Epithelial cell of proximal tubule (primary cell): ENCODE measurements at regions not wholly inside any gene's neighbourhood (a gene's known extent, or its start where the extent isn't known, plus 50 kb on each side); places are given as distances from the start of the nearest gene placed in this dataset.

ENCODE experiments used
- DNase-seq: peaks from one replicate; pipeline ENCODE4 v3.0.0-alpha.2; 2011; ENCODE audit warnings: low read depth
- H3K4me3 ChIP-seq: 2 replicates; pipeline ENCODE4 v1.5.1; 2011; ENCODE audit warnings: low read depth, mild to moderate bottlenecking, low read length
- TF ChIP-seq, protein P1 (sequence below): conservative IDR thresholded peaks from 2 replicates; pipeline ENCODE4 v1.5.1; 2012; ENCODE audit warnings: low read depth, mild to moderate bottlenecking, low read length

DNA sequence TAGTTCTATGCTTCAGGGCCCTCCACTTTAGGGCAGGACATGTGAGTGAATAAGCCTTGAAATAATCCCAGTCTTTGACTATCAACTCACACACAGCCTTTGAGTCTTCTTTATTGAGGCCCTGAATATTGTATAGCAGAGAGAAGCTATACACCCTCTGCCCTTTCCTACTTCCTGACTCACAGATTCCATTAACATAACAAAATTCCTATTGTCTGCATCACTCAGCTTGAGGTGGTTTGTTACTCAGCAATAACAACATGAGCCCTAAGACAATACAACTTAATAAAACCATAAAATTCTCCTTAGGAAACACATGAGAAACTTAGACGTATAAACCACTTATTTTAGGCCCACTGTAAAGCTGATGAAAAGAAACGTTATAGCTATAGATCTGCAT lies 680.3 kb upstream of the DIAPH2 start:
- no peak overlapping the region for H3K4me3 ChIP-seq
- DNase-seq, result no peak
- TF ChIP-seq, protein P1, sequence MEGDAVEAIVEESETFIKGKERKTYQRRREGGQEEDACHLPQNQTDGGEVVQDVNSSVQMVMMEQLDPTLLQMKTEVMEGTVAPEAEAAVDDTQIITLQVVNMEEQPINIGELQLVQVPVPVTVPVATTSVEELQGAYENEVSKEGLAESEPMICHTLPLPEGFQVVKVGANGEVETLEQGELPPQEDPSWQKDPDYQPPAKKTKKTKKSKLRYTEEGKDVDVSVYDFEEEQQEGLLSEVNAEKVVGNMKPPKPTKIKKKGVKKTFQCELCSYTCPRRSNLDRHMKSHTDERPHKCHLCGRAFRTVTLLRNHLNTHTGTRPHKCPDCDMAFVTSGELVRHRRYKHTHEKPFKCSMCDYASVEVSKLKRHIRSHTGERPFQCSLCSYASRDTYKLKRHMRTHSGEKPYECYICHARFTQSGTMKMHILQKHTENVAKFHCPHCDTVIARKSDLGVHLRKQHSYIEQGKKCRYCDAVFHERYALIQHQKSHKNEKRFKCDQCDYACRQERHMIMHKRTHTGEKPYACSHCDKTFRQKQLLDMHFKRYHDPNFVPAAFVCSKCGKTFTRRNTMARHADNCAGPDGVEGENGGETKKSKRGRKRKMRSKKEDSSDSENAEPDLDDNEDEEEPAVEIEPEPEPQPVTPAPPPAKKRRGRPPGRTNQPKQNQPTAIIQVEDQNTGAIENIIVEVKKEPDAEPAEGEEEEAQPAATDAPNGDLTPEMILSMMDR, result no peak

DNA sequence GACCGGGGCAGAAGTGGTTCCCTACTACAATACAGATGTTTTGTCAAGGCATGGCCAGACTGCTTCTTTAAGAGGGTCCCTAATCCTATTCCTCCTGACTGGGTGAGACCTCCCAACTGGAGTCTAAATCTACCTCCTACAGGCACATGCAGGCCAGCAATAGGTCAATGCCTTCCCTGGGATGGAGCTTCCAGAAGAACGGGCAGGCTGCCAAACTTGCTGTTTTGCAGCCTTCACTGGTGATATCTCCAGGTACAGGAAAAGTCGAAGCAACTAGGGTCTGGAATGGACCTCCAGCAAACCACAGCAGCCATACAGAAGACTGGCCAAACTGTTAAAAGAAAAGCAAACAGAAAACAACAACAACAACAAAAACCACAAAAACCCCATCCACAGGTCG lies 678.4 kb upstream of the DIAPH2 start:
- no peak for DNase-seq
- no peak overlapping the region for H3K4me3 ChIP-seq
- TF ChIP-seq, protein P1, result no peak

DNA sequence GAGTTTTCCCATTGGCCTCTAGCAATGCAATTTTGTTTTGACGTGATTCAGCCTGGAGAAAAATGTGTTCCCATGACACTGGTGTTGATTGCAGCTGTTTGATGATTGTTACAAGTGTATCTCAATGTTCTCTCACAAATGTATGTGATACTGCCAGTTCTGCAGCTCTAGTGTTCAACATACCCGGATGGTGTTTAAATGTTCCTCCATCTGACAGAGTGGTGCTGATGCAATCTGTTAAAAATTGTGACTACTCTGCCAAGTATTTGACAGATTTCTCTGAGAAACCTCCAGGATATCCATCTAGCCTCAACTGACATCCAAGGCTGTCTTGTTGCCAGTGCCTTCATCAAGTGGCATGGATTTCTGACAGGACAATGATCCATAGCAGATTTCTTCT lies 657.2 kb upstream of the DIAPH2 start:
- TF ChIP-seq, protein P1, result no peak
- no peak overlapping the region for H3K4me3 ChIP-seq
- no peak for DNase-seq

DNA sequence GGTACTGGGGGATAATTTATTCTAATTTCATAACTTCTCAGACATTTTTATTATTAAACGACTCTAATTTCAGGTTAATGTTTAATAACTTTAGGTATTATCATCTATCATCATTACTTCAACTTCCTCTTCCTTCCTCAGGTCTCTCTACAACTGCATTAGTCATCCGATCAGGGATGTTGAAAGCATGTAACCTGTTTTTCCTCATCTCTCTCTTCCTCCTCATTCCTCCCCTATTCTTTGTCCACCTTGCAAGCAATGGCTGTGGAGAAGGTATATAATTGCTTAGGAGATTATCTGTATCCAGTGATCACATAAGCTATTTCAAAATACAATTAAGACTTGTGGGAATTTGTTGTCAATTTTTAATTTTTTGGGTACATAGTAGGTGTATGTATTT lies 632.6 kb upstream of the DIAPH2 start:
- TF ChIP-seq, protein P1, result no peak
- DNase-seq, result no peak
- no peak overlapping the region for H3K4me3 ChIP-seq

DNA sequence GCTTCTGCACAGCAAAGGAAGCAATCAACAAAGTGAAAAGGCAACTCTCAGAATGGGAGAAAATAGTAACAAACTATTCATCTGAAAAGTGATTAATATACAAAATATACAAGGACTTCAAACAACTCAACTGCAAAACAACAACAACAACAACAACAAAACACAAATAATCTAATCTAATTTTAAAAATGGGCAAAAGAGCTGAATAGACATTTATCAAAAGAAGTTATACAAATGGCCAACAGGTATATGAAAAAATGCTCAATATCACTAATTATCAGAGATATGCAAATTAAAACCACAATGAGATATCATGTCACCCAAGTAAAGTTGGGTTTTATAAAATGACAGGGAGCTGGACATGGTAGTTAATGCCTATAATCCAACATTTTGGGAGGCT lies 602.8 kb upstream of the DIAPH2 start:
- H3K4me3 ChIP-seq, result no peak overlapping the region
- no peak for DNase-seq
- TF ChIP-seq, protein P1, result no peak

DNA sequence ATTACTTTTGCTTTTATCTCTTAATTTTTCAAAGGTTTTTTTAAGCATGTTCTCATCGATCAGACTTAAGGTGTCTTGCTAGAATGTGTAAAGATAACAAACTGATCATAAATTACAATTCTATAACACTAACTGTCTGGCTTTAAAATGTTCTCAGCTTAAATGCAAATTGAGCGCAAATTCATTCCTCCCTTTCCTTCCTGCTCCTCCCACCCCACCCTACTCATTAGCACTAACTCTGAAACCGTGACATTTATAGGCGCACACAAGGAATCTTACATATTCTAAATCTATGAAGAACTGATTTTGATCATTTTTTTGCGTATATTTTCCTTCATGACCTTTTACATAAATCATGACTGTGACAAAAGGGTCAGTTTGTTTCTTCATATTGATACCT lies 590.0 kb upstream of the DIAPH2 start:
- DNase-seq, result no peak
- TF ChIP-seq, protein P1, result no peak
- H3K4me3 ChIP-seq, result no peak overlapping the region

DNA sequence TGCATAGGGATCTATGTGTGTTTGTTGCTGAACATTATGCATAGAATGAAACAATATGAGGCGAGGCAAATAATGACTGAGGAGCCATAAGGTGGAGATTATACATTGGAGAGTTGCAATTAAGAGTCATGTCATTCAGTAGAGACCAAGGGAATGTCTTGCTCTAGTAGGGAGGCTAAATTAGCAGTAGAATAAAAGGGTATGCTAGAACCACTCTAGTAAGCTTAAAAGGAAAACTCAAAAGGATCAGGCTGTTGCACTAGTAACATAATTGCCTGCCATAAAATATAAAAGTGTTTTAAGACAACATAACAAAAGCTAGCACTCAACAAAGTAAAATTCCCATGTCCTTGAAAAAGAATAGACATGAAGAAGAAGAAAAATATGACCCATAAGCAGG lies 586.2 kb upstream of the DIAPH2 start:
- no peak for DNase-seq
- TF ChIP-seq, protein P1, result no peak
- no peak overlapping the region for H3K4me3 ChIP-seq
